ENCODE measurements at regions not wholly inside any gene's neighbourhood (a gene's known extent, or its start where the extent isn't known, plus 50 kb on each side); places are given as distances from the start of the nearest gene placed in this dataset.

GRCh38 chr4:38354421-38354820, 309.6 kb upstream of the KLF3 start (continued):
- TF ChIP-seq CHD7 (IDR thresholded peaks at IDR 0.05; ENCODE audit: insufficient replicate concordance, low read length), result no peak
